GM21360 (cell line): ENCODE measurements at regions not wholly inside any gene's neighbourhood (a gene's known extent, or its start where the extent isn't known, plus 50 kb on each side); places are given as distances from the start of the nearest gene placed in this dataset.

ENCODE experiments used
- ATAC-seq: cut with Tn5 transposase; IDR thresholded peaks from one replicate; pipeline ENCODE4 v1.9.1; 2021; ENCODE audit warnings: mild to moderate bottlenecking, moderate library complexity; ENCODE audit not compliant: unreplicated experiment

GRCh38 chr4:53780736-53781400 lies 189.6 kb upstream of the LNX1 start:
- ATAC-seq = no peak

- ATAC-seq = no peak
Measured at GRCh38 chr4:53779025-53779424, 187.7 kb upstream of the LNX1 start.

GRCh38 chr4:53778155-53778554 lies 186.9 kb upstream of the LNX1 start:
- ATAC-seq = no peak

GRCh38 chr4:53777244-53777984 lies 186.1 kb upstream of the LNX1 start:
- ATAC-seq = no peak

- no peak for ATAC-seq
Measured at GRCh38 chr4:53776141-53776540, 184.9 kb upstream of the LNX1 start.

- no peak for ATAC-seq
Measured at GRCh38 chr4:53775381-53775780, 184.1 kb upstream of the LNX1 start.

GRCh38 chr4:53771326-53771725 lies 180.0 kb upstream of the LNX1 start:
- no peak for ATAC-seq

- ATAC-seq = no peak
Measured at GRCh38 chr4:53767482-53767881, 176.2 kb upstream of the LNX1 start.

- ATAC-seq = no peak
Measured at GRCh38 chr4:53764761-53765490, 173.6 kb upstream of the LNX1 start.

GRCh38 chr4:53763813-53764597 lies 172.7 kb upstream of the LNX1 start:
- no peak for ATAC-seq

- ATAC-seq = no peak
Measured at GRCh38 chr4:53755656-53756055, 164.4 kb upstream of the LNX1 start.

GRCh38 chr4:53752124-53752523 lies 160.8 kb upstream of the LNX1 start:
- ATAC-seq = no peak

GRCh38 chr4:53748328-53748772 lies 157.1 kb upstream of the LNX1 start:
- peak; percentile 97 for ATAC-seq

- ATAC-seq = no peak
Measured at GRCh38 chr4:53747401-53747800, 156.1 kb upstream of the LNX1 start.

GRCh38 chr4:53744446-53745160 lies 153.3 kb upstream of the LNX1 start:
- ATAC-seq = no peak

- ATAC-seq = no peak
Measured at GRCh38 chr4:53734584-53735353, 143.5 kb upstream of the LNX1 start.

GRCh38 chr4:53734182-53734581 lies 142.9 kb upstream of the LNX1 start:
- no peak for ATAC-seq

- no peak for ATAC-seq
Measured at GRCh38 chr4:53732661-53733060, 141.4 kb upstream of the LNX1 start.

GRCh38 chr4:53730031-53730805 lies 138.9 kb upstream of the LNX1 start:
- ATAC-seq = no peak
